ENCODE measurements at regions not wholly inside any gene's neighbourhood (a gene's known extent, or its start where the extent isn't known, plus 50 kb on each side); places are given as distances from the start of the nearest gene placed in this dataset.

- no peak for TF ChIP-seq TP53 (CRISPR knock-in tag; conservative IDR thresholded peaks at IDR 0.05)
- TF ChIP-seq HOXA7 (CRISPR knock-in tag; IDR thresholded peaks at IDR 0.05) = no peak
- no peak for TF ChIP-seq ZNF841 (CRISPR knock-in tag; IDR thresholded peaks at IDR 0.05; ENCODE audit: borderline replicate concordance)
- no peak for TF ChIP-seq SMARCC2 (IDR thresholded peaks at IDR 0.05)
- TF ChIP-seq ZNF510 (CRISPR knock-in tag; IDR thresholded peaks at IDR 0.05; ENCODE audit: low read depth) = no peak
- TF ChIP-seq TFAP4 (IDR thresholded peaks at IDR 0.05; ENCODE audit: borderline replicate concordance, low read depth) = 0 out of 2 replicates have a peak, but pooled peaks have one; percentile 13
- no peak for TF ChIP-seq SP2 (CRISPR knock-in tag; IDR thresholded peaks at IDR 0.05)
- TF ChIP-seq RFX3 (CRISPR knock-in tag; IDR thresholded peaks at IDR 0.05) = 0 out of 2 replicates have a peak, but pooled peaks have one; percentile 12
- TF ChIP-seq MEF2D (CRISPR knock-in tag; IDR thresholded peaks at IDR 0.05) = no peak
- no peak for TF ChIP-seq ARHGAP35 (CRISPR knock-in tag; IDR thresholded peaks at IDR 0.05; ENCODE audit: borderline replicate concordance)
- no peak for TF ChIP-seq NCOA1 (CRISPR knock-in tag; IDR thresholded peaks at IDR 0.05)
- TF ChIP-seq RBM22 (optimal IDR thresholded peaks at IDR 0.05; ENCODE audit: low read length) = no peak
- no peak for TF ChIP-seq ZEB1 (IDR thresholded peaks at IDR 0.05; ENCODE audit: insufficient replicate concordance, low read depth)
- TF ChIP-seq ZBTB33 (CRISPR knock-in tag; IDR thresholded peaks at IDR 0.05) = 0 out of 2 replicates have a peak, but pooled peaks have one; percentile 10
- peak; percentile 13; the same call in 1 of the 2 replicates for TF ChIP-seq DRAP1 (CRISPR knock-in tag; IDR thresholded peaks at IDR 0.05)
- TF ChIP-seq ZKSCAN5 (CRISPR knock-in tag; IDR thresholded peaks at IDR 0.05) = no peak
- peak; percentile 88; the same call in 1 of the 2 replicates for TF ChIP-seq ZNF362 (CRISPR knock-in tag; IDR thresholded peaks at IDR 0.05; ENCODE audit: borderline replicate concordance)
- no peak for TF ChIP-seq ELK4 (CRISPR knock-in tag; IDR thresholded peaks at IDR 0.05; ENCODE audit: borderline replicate concordance)
- TF ChIP-seq ZNF10 (CRISPR knock-in tag; IDR thresholded peaks at IDR 0.05; ENCODE audit: borderline replicate concordance, low read depth) = no peak
- TF ChIP-seq ZSCAN21 (CRISPR knock-in tag; IDR thresholded peaks at IDR 0.05; ENCODE audit: borderline replicate concordance) = no peak
- TF ChIP-seq DZIP1 (CRISPR knock-in tag; IDR thresholded peaks at IDR 0.05) = no peak
Measured at GRCh38 chr4:78661921-78662521, 110.5 kb downstream of the ANXA3 start (continued).

Data from HepG2 (cell line).